22Rv1 (cell line): ENCODE measurements at regions not wholly inside any gene's neighbourhood (a gene's known extent, or its start where the extent isn't known, plus 50 kb on each side); places are given as distances from the start of the nearest gene placed in this dataset.

Experiments used
- H3K27ac ChIP-seq: fragments of 450-650 bp; 2 replicates; pipeline ENCODE4 v1.5.1; 2017
- ZFX ChIP-seq: fragments of 450-650 bp; IDR thresholded peaks from 2 replicates; pipeline ENCODE4 v1.6.1; 2017; ENCODE audit warnings: antibody characterized with exemption, borderline replicate concordance
- TF ChIP-seq, protein P1 (sequence below): fragments of 450-650 bp; IDR thresholded peaks from 2 replicates; pipeline ENCODE4 v1.5.1; 2017; ENCODE audit warnings: mild to moderate bottlenecking

GRCh38 chr12:90645181-90645580 is 309.8 kb downstream of the CCER1 start:
- TF ChIP-seq, protein P1, sequence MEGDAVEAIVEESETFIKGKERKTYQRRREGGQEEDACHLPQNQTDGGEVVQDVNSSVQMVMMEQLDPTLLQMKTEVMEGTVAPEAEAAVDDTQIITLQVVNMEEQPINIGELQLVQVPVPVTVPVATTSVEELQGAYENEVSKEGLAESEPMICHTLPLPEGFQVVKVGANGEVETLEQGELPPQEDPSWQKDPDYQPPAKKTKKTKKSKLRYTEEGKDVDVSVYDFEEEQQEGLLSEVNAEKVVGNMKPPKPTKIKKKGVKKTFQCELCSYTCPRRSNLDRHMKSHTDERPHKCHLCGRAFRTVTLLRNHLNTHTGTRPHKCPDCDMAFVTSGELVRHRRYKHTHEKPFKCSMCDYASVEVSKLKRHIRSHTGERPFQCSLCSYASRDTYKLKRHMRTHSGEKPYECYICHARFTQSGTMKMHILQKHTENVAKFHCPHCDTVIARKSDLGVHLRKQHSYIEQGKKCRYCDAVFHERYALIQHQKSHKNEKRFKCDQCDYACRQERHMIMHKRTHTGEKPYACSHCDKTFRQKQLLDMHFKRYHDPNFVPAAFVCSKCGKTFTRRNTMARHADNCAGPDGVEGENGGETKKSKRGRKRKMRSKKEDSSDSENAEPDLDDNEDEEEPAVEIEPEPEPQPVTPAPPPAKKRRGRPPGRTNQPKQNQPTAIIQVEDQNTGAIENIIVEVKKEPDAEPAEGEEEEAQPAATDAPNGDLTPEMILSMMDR, result no peak
- no peak overlapping the region for H3K27ac ChIP-seq

DNA sequence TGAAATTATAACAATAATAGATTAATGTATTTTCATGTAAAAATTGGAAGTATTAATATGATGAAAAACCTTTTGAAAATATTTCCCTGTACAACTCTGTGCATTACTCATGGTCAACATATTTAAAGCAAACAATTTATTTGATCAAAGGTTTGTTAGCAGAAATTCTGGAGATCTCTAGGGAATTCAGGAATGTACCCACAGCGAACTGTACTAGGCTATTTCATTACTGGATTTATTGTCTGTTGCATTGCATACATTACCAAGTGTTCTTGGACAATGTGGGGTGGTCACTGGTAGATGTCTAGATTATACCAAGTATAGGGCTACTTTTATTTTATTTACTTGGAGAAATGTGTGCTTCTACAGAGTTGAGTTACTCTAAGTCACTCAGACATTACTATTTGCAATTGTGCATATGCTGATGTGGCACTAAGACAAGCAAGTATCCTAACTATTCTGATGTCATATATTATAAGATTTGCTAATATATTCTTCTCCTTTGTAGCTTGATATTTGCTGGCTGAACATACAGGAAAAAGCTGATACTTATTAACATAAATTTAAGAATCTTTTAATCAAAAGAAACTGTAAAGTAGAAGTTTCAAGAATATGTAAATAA is 323.3 kb downstream of the CCER1 start:
- no peak overlapping the region for H3K27ac ChIP-seq

GRCh38 chr12:90630006-90630405 is 325.0 kb downstream of the CCER1 start:
- TF ChIP-seq ZFX, result no peak
- TF ChIP-seq, protein P1, result no peak
- H3K27ac ChIP-seq, result no peak overlapping the region

More for the DNA sequence above, 323.3 kb downstream of the CCER1 start:
- TF ChIP-seq, protein P1, result no peak
- TF ChIP-seq ZFX, result no peak

DNA sequence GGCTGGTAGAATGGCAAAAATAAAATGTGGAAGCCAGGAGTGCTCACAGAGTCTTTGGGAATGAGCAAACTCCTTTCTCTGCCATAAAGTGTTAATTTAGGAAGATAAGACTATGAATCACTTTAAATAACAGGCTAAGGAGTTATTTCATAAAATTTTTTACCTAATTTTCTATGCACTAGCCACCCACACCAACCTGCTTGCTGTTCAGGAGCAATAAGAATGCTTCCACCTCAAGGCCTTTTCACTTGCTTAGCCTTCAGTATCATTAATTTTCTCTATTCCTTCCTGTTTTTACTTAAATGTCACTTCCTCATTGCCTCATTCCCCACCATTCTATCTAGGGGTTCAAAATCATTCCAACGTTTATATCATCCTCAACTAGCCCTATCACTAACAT is 326.8 kb downstream of the CCER1 start:
- no peak for TF ChIP-seq ZFX
- TF ChIP-seq, protein P1, result no peak
- H3K27ac ChIP-seq, result no peak overlapping the region

GRCh38 chr12:90627180-90627896 is 327.6 kb downstream of the CCER1 start:
- TF ChIP-seq ZFX, result no peak
- TF ChIP-seq, protein P1, result no peak
- H3K27ac ChIP-seq, result no peak overlapping the region

- H3K27ac ChIP-seq, result no peak overlapping the region
- no peak for TF ChIP-seq ZFX
- TF ChIP-seq, protein P1, result no peak
Measured at GRCh38 chr12:90622431-90622830, 332.5 kb downstream of the CCER1 start.

GRCh38 chr12:90621927-90622326 is 333.0 kb downstream of the CCER1 start:
- H3K27ac ChIP-seq, result no peak overlapping the region
- no peak for TF ChIP-seq ZFX
- TF ChIP-seq, protein P1, result no peak
